ENCODE measurements at regions not wholly inside any gene's neighbourhood (a gene's known extent, or its start where the extent isn't known, plus 50 kb on each side); places are given as distances from the start of the nearest gene placed in this dataset.

DNA sequence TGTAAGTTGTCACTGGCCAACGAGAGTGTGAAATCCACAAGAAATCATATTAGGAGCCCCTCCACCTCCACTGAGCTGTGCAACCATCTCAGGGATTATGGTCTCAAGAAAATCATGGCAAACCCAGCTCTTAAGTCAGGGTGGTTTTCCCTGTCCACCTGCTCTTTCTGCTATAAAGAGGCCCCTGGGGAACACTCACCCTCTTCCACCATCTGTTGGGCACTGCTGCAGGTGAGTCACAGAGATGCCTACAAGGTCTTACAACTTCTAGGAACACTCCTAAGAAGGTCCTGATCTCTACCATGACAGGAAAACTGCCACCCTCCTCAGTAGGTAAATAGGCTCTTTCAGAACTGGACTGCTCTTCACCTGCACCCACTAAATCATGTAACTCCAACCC, 61.8 kb downstream of the DRD1 start:
- TF ChIP-seq, protein P1, sequence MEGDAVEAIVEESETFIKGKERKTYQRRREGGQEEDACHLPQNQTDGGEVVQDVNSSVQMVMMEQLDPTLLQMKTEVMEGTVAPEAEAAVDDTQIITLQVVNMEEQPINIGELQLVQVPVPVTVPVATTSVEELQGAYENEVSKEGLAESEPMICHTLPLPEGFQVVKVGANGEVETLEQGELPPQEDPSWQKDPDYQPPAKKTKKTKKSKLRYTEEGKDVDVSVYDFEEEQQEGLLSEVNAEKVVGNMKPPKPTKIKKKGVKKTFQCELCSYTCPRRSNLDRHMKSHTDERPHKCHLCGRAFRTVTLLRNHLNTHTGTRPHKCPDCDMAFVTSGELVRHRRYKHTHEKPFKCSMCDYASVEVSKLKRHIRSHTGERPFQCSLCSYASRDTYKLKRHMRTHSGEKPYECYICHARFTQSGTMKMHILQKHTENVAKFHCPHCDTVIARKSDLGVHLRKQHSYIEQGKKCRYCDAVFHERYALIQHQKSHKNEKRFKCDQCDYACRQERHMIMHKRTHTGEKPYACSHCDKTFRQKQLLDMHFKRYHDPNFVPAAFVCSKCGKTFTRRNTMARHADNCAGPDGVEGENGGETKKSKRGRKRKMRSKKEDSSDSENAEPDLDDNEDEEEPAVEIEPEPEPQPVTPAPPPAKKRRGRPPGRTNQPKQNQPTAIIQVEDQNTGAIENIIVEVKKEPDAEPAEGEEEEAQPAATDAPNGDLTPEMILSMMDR (IDR thresholded peaks at IDR 0.05; ENCODE audit: low read depth, low read length, missing control alignments) = no peak
- DNase-seq (ENCODE audit: low read depth) = no peak
- no peak overlapping the region for H3K4me3 ChIP-seq (ENCODE audit: low read depth, low read length)
- in situ Hi-C loops (cut with HindIII; ENCODE audit: low sequenced_read_pairs) = no loop called here

DNA sequence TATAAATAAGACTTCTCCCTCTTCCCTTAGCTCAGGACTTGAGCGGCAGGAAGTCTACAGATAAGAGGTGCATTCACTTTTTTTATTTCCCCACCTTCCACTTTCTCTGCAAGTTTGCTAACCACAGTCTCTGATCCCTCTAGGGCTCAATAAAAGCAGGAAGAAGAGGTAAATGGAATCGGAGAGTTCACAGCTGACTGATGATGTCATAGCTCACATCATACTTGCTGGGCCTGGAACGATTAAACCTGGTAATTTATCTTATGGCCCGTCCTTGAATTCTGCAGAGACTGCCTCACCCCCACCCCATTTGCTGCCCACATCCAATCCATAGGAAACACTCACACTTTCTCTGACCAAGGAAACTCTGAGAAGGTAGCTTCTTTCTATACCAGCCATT, 62.9 kb downstream of the DRD1 start:
- TF ChIP-seq, protein P1 (IDR thresholded peaks at IDR 0.05; ENCODE audit: low read depth, low read length, missing control alignments) = no peak
- in situ Hi-C loops (cut with HindIII; ENCODE audit: low sequenced_read_pairs) = no loop called here
- no peak overlapping the region for H3K4me3 ChIP-seq (ENCODE audit: low read depth, low read length)
- DNase-seq (ENCODE audit: low read depth) = no peak

DNA sequence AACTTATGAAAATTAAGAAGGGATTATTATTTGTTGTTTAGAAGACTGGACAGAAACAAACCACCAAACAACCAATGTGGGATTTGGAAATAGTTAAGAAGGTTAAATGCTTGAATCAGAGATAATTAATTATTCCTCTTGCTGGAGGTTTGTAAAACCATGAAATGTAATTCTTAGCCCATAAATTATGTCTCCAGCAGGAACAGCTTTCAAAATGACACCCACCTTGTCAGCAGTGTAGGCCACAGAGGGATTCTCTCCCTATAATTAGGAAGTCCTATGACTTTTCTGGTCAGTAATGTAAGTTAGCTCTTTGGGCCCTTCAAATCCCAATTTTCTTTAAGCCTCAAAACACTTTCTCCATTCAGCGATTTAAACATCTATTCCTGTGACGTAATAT, 63.3 kb downstream of the DRD1 start:
- in situ Hi-C loops (cut with HindIII; ENCODE audit: low sequenced_read_pairs) = no loop called here
- no peak overlapping the region for H3K4me3 ChIP-seq (ENCODE audit: low read depth, low read length)
- no peak for DNase-seq (ENCODE audit: low read depth)
- TF ChIP-seq, protein P1 (IDR thresholded peaks at IDR 0.05; ENCODE audit: low read depth, low read length, missing control alignments) = no peak

DNA sequence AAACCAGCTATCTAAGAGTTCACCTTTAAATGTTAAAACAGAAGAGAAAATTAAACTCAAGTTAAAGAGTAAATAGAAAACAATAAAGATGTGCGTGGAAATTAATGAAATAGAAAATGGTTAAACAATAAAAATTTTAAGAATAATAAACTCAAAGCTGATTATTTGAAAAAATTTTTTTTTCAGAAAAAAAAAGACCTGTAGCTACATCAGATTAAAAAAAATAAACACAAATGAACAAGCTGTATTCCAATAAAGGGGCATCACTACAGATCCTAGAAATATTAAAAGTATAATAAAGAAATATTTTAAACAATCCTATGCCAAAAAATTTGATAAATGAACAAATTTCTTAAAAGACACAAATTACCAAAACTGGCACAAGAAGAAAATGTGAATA, 64.1 kb downstream of the DRD1 start:
- H3K4me3 ChIP-seq (ENCODE audit: low read depth, low read length) = no peak overlapping the region
- in situ Hi-C loops (cut with HindIII; ENCODE audit: low sequenced_read_pairs) = no loop called here
- TF ChIP-seq, protein P1 (IDR thresholded peaks at IDR 0.05; ENCODE audit: low read depth, low read length, missing control alignments) = no peak
- DNase-seq (ENCODE audit: low read depth) = no peak

DNA sequence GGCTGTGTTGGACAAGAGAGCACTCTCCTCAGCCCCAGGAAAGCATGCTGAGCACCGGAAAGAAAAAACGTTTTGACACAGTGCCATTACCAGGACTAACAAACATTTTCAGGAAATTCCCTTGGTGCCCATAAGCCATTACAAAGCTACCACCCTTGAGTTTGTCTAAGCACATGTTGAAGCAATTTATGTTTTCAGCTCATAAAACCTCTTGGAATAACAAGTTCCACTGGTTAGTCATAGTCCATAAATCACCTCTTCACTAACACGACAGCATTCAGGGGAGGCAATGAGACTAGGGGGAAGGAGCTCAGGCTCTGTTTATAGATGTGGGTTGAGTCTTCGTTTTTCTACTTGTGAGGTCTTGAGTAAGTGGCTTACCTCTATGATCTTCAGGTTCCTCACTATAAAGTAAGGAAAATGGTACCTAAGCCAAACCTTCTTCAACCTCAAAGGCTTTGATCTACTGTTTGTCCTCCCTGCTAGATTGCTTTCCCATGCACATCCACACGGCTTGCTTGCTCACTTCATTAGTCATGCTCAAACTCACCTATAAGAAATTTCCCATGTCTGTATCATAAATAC, 65.4 kb downstream of the DRD1 start:
- in situ Hi-C loops (cut with HindIII; ENCODE audit: low sequenced_read_pairs) = no loop called here
- H3K4me3 ChIP-seq (ENCODE audit: low read depth, low read length) = no peak overlapping the region
- DNase-seq (ENCODE audit: low read depth) = peak; percentile 53
- TF ChIP-seq, protein P1 (IDR thresholded peaks at IDR 0.05; ENCODE audit: low read depth, low read length, missing control alignments) = no peak

DNA sequence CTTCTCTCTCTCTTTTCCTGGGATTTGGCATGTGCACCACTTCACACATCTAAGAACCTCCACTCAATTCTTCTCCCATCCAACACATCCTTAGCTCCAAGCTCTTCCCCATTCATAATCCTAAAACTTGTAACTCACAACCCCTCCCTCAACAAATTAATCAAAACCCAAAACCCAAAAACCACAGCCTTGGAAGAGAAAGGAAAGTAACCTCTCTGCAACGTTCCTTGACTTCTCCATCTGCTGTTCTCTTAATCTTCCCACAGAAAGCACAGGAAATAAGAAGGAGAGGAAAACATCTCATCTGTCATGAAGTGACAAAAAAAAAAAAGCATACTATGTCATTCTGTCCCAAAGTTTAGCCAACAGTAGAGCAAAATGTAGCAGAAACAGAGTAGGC, 66.2 kb downstream of the DRD1 start:
- in situ Hi-C loops (cut with HindIII; ENCODE audit: low sequenced_read_pairs) = no loop called here
- no peak overlapping the region for H3K4me3 ChIP-seq (ENCODE audit: low read depth, low read length)
- no peak for DNase-seq (ENCODE audit: low read depth)
- TF ChIP-seq, protein P1 (IDR thresholded peaks at IDR 0.05; ENCODE audit: low read depth, low read length, missing control alignments) = no peak
